Adrenal gland (tissue), 9 donors: ENCODE measurements at regions not wholly inside any gene's neighbourhood (a gene's known extent, or its start where the extent isn't known, plus 50 kb on each side); places are given as distances from the start of the nearest gene placed in this dataset.

Source experiments
- DNase-seq, 7 donors: peaks; one replicate each; pipeline ENCODE4 v3.0.0-alpha.2; 2019 to 2020
- H3K27ac ChIP-seq, 5 donors: fragments of 200-600 bp; sonication (generic) in 4 of 5; 1 replicate in 3 of 5; 2 replicates in 2 of 5; pipeline versions ENCODE4 v1.5.1 to v1.8.0; 2016 to 2020; ENCODE audit warnings: mild to moderate bottlenecking in 1 of 5
- H3K27me3 ChIP-seq: fragments of 200-600 bp; 2 replicates; pipeline ENCODE4 v1.8.0; 2021
- H3K36me3 ChIP-seq, 2 donors: fragments of 200-600 bp; replicated peaks in 1 of 2; 1 replicate in 1 of 2; 2 replicates in 1 of 2; pipeline versions ENCODE4 v1.5.1 to v1.8.0; 2018 to 2022
- H3K4me1 ChIP-seq, 2 donors: fragments of 200-600 bp; replicated peaks in 1 of 2; 1 replicate in 1 of 2; 2 replicates in 1 of 2; pipeline versions ENCODE4 v1.5.1 to v1.8.0; 2018 to 2021
- H3K4me3 ChIP-seq, 4 donors: fragments of 200-600 bp; sonication (generic) in 3 of 4; one replicate each; pipeline ENCODE4 v1.5.1; 2016 to 2018
- H3K9me3 ChIP-seq, 3 donors: fragments of 200-600 bp; sonication (generic) in 1 of 3; replicated peaks in 1 of 3; 1 replicate in 2 of 3; 2 replicates in 1 of 3; pipeline versions ENCODE4 v1.5.1 to v1.8.0; 2016 to 2021
- CTCF ChIP-seq, 6 experiments: fragments of 450-650 bp in 4 of 6; fragments of 200-600 bp in 2 of 6; sonication (generic) in 1 of 6; IDR thresholded peaks; 1 replicate in 5 of 6; 2 replicates in 1 of 6; pipeline versions ENCODE4 v1.5.1 to v1.8.0; 2016 to 2021; ENCODE audit warnings: antibody characterized with exemption in 6 of 6, mild to moderate bottlenecking in 2 of 6, moderate library complexity in 1 of 6
- POLR2A ChIP-seq, 2 donors: fragments of 450-650 bp; IDR thresholded peaks; one replicate each; pipeline ENCODE4 v1.6.1; 2017; ENCODE audit warnings: antibody characterized with exemption in 2 of 2, mild to moderate bottlenecking in 2 of 2, moderate library complexity in 1 of 2
- WGBS, 4 donors: extraction: QIAGEN DNeasy Blood & Tissue Kit in 2 of 4; methylation state at CpG; one replicate each; pipeline versions ENCODE4 v1.1.5 to v1.1.7; 2013 to 2017; 5-methylcytosine and 5-hydroxymethylcytosine counted together
- intact Hi-C, 2 donors: fragments of 100-400 bp; cut with DNase I; formaldehyde crosslinking; loops; one replicate each; pipeline versions ENCODE4 v1.14.1 to v1.15.0; 2022 to 2023
- donor health status: healthy with polysubstance abuse.
- donor health status: Bipolar disorder and iron deficiency.
- donor health status: DM: yes; HTN: yes; CAD: no.
- donor health status: DM: no; HTN: no; CAD: no.
- donor health status: DM: no; HTN: no; CAD: no.

- WGBS, 4 donors, result 55 to 73% (median 70%) methylated on average over 1 of the region's 1 CpG
- no peaks in the 10 kb centered on the region for H3K36me3 ChIP-seq
- intact Hi-C loops, result no loop called here
- no peak overlapping the region for H3K27ac ChIP-seq
- H3K27me3 ChIP-seq, result no peaks in the 10 kb centered on the region
- no peak overlapping the region for H3K4me3 ChIP-seq
- no peaks in the 10 kb centered on the region for H3K4me1 ChIP-seq
- no peaks in the 10 kb centered on the region for H3K9me3 ChIP-seq
- TF ChIP-seq CTCF (IDR thresholded peaks at IDR 0.05) (no peak), POLR2A (IDR thresholded peaks at IDR 0.05) (no peak)
- DNase-seq, result peak in 1 of 7 donors; percentile 1
These were observed 197.9 kb downstream of the SH3BP4 start for GRCh38 chr2:235149736-235150135.

GRCh38 chr2:235151152-235151551, 199.3 kb downstream of the SH3BP4 start:
- H3K36me3 ChIP-seq, result no peaks in the 10 kb centered on the region
- intact Hi-C loops, result no loop called here
- DNase-seq, result no peak
- TF ChIP-seq CTCF (IDR thresholded peaks at IDR 0.05) (no peak), POLR2A (IDR thresholded peaks at IDR 0.05) (no peak)
- H3K9me3 ChIP-seq, result no peaks in the 10 kb centered on the region
- peaks cover 6% of the 10 kb centered on the region for H3K27me3 ChIP-seq
- no peak overlapping the region for H3K4me3 ChIP-seq
- WGBS, 4 donors, result 72 to 80% (median 79%) methylated on average over 2 of the region's 2 CpGs
- H3K4me1 ChIP-seq, result no peaks in the 10 kb centered on the region
- H3K27ac ChIP-seq, result no peak overlapping the region

- H3K4me3 ChIP-seq, result no peak overlapping the region
- WGBS, 4 donors, result 79 to 88% (median 83%) methylated on average over 5 of the region's 5 CpGs
- intact Hi-C loops, result no loop called here
- no peak overlapping the region for H3K27ac ChIP-seq
- TF ChIP-seq CTCF (IDR thresholded peaks at IDR 0.05) (no peak), POLR2A (IDR thresholded peaks at IDR 0.05) (no peak)
- DNase-seq, result no peak
- H3K9me3 ChIP-seq, result no peaks in the 10 kb centered on the region
- no peaks in the 10 kb centered on the region for H3K36me3 ChIP-seq
- peaks cover 9% of the 10 kb centered on the region for H3K27me3 ChIP-seq
- no peaks in the 10 kb centered on the region for H3K4me1 ChIP-seq
These were observed 203.3 kb downstream of the SH3BP4 start for GRCh38 chr2:235155163-235155562.

GRCh38 chr2:235156055-235156454, 204.2 kb downstream of the SH3BP4 start:
- 81 to 94% (median 88%) methylated on average over 5 of the region's 5 CpGs for WGBS, 4 donors
- H3K4me3 ChIP-seq, result no peak overlapping the region
- H3K27ac ChIP-seq, result no peak overlapping the region
- H3K9me3 ChIP-seq, result no peaks in the 10 kb centered on the region
- no peaks in the 10 kb centered on the region for H3K36me3 ChIP-seq
- no peak for TF ChIP-seq CTCF (IDR thresholded peaks at IDR 0.05)
- no peak for TF ChIP-seq POLR2A (IDR thresholded peaks at IDR 0.05)
- H3K27me3 ChIP-seq, result peaks cover 9% of the 10 kb centered on the region
- DNase-seq, result no peak
- H3K4me1 ChIP-seq, result no peaks in the 10 kb centered on the region
- intact Hi-C loops, result no loop called here
